Astrocyte of the spinal cord (primary cell): ENCODE measurements at regions not wholly inside any gene's neighbourhood (a gene's known extent, or its start where the extent isn't known, plus 50 kb on each side); places are given as distances from the start of the nearest gene placed in this dataset.

Source experiments
- DNase-seq: peaks from one replicate; pipeline ENCODE4 v3.0.0; 2011; ENCODE audit warnings: low read depth, low spot score
- H3K4me3 ChIP-seq: 2 replicates; pipeline ENCODE4 v1.5.1; 2011; ENCODE audit warnings: low read depth, mild to moderate bottlenecking, low read length, moderate library complexity
- CTCF ChIP-seq: IDR thresholded peaks from 2 replicates; pipeline ENCODE4 v1.5.1; 2012; ENCODE audit warnings: low read depth, mild to moderate bottlenecking, low read length, inconsistent platforms
- in situ Hi-C: cut with HindIII; loops from 2 replicates; pipeline ENCODE4 v1.10.0; 2017; ENCODE audit warnings: low sequenced_read_pairs

GRCh38 chr6:76466286-76466685 is 393.8 kb upstream of the IMPG1 start:
- in situ Hi-C loops = no loop called here
- DNase-seq = no peak
- H3K4me3 ChIP-seq = no peak overlapping the region
- TF ChIP-seq CTCF = no peak

- no peak overlapping the region for H3K4me3 ChIP-seq
- no peak for DNase-seq
- in situ Hi-C loops = no loop called here
- TF ChIP-seq CTCF = no peak
Observed at GRCh38 chr6:76465410-76465809, 392.9 kb upstream of the IMPG1 start.

GRCh38 chr6:76453270-76453669 is 380.8 kb upstream of the IMPG1 start:
- no peak for DNase-seq
- TF ChIP-seq CTCF = no peak
- in situ Hi-C loops = no loop called here
- H3K4me3 ChIP-seq = no peak overlapping the region

GRCh38 chr6:76451926-76452709 is 379.7 kb upstream of the IMPG1 start:
- H3K4me3 ChIP-seq = no peak overlapping the region
- TF ChIP-seq CTCF = no peak
- in situ Hi-C loops = no loop called here
- no peak for DNase-seq

GRCh38 chr6:76448109-76448508 is 375.6 kb upstream of the IMPG1 start:
- in situ Hi-C loops = no loop called here
- TF ChIP-seq CTCF = no peak
- H3K4me3 ChIP-seq = no peak overlapping the region
- DNase-seq = no peak

- no peak for DNase-seq
- H3K4me3 ChIP-seq = no peak overlapping the region
- in situ Hi-C loops = no loop called here
- TF ChIP-seq CTCF = no peak
Observed at GRCh38 chr6:76441875-76442274, 369.4 kb upstream of the IMPG1 start.
